ENCODE measurements at regions not wholly inside any gene's neighbourhood (a gene's known extent, or its start where the extent isn't known, plus 50 kb on each side); places are given as distances from the start of the nearest gene placed in this dataset.

GRCh38 chr5:107213025-107213424 is 457.7 kb downstream of the EFNA5 start:
- TF ChIP-seq, protein P1, sequence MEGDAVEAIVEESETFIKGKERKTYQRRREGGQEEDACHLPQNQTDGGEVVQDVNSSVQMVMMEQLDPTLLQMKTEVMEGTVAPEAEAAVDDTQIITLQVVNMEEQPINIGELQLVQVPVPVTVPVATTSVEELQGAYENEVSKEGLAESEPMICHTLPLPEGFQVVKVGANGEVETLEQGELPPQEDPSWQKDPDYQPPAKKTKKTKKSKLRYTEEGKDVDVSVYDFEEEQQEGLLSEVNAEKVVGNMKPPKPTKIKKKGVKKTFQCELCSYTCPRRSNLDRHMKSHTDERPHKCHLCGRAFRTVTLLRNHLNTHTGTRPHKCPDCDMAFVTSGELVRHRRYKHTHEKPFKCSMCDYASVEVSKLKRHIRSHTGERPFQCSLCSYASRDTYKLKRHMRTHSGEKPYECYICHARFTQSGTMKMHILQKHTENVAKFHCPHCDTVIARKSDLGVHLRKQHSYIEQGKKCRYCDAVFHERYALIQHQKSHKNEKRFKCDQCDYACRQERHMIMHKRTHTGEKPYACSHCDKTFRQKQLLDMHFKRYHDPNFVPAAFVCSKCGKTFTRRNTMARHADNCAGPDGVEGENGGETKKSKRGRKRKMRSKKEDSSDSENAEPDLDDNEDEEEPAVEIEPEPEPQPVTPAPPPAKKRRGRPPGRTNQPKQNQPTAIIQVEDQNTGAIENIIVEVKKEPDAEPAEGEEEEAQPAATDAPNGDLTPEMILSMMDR (IDR thresholded peaks at IDR 0.05): no peak
- DNase-seq: no peak
- no peaks in the 10 kb centered on the region for H3K27me3 Mint-ChIP-seq (ENCODE audit: low read depth, poor library complexity)
- H3K36me3 Mint-ChIP-seq (ENCODE audit: low read depth): no peaks in the 10 kb centered on the region
- no peaks in the 10 kb centered on the region for H3K4me1 Mint-ChIP-seq
- H3K4me3 Mint-ChIP-seq: no peak overlapping the region
- no peak overlapping the region for H3K27ac Mint-ChIP-seq
- H3K9me3 Mint-ChIP-seq: no peaks in the 10 kb centered on the region

DNA sequence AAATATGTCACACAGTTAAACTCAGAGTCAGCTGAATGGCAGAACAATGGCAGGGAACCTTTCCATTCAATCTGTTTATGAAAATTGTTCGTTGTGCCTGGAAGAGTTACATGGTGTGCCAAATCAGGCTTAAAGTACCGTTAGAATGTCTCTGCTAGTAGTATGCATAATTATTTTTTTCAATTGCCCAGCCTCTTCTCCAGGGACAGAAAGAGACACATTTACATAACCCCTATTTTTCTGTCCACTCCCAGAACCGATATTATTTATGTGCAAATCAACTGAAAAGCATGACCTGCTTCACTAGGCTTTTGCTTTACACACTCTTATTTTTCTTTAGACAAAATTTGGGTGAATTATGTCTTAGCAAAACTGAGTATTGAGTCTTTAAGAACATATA is 459.1 kb downstream of the EFNA5 start:
- Mint-ChIP-seq H3K4me3 (no peak overlapping the region), H3K9me3 (no peaks in the 10 kb centered on the region), H3K36me3 (ENCODE audit: low read depth) (no peaks in the 10 kb centered on the region), H3K4me1 (no peaks in the 10 kb centered on the region), H3K27me3 (ENCODE audit: low read depth, poor library complexity) (no peaks in the 10 kb centered on the region), H3K27ac (no peak overlapping the region)
- TF ChIP-seq, protein P1 (IDR thresholded peaks at IDR 0.05): no peak
- no peak for DNase-seq

DNA sequence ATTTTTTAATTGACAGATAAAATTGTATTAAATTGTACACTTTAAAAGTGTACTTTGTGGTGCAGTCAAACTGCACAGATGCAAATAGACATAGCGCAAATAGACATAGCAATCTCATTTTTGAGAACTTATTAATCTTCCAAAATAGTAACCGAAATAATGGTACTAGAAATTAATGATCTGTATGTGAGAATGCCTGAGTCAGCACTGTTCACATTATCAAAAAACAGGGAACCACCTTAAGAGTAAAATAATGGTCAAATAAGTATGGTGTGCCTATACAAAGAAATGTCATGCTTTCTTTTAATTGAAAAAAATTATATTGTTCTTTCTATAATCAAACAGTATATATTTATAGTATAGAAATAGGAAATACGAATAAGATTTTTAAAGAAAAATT is 461.9 kb downstream of the EFNA5 start:
- Mint-ChIP-seq H3K4me1 (peaks cover 8% of the 10 kb centered on the region), H3K27me3 (ENCODE audit: low read depth, poor library complexity) (no peaks in the 10 kb centered on the region), H3K36me3 (ENCODE audit: low read depth) (no peaks in the 10 kb centered on the region), H3K9me3 (no peaks in the 10 kb centered on the region), H3K27ac (no peak overlapping the region), H3K4me3 (no peak overlapping the region)
- DNase-seq: no peak
- TF ChIP-seq, protein P1 (IDR thresholded peaks at IDR 0.05): no peak

- TF ChIP-seq, protein P1 (IDR thresholded peaks at IDR 0.05): no peak
- H3K27me3 Mint-ChIP-seq (ENCODE audit: low read depth, poor library complexity): no peaks in the 10 kb centered on the region
- no peaks in the 10 kb centered on the region for H3K36me3 Mint-ChIP-seq (ENCODE audit: low read depth)
- no peak for DNase-seq
- no peak overlapping the region for H3K4me3 Mint-ChIP-seq
- H3K9me3 Mint-ChIP-seq: no peaks in the 10 kb centered on the region
- no peak overlapping the region for H3K27ac Mint-ChIP-seq
- peaks cover 8% of the 10 kb centered on the region for H3K4me1 Mint-ChIP-seq
These were observed 466.3 kb downstream of the EFNA5 start for GRCh38 chr5:107204413-107204812.

GRCh38 chr5:107203243-107203642 is 467.5 kb downstream of the EFNA5 start:
- no peaks in the 10 kb centered on the region for H3K27me3 Mint-ChIP-seq (ENCODE audit: low read depth, poor library complexity)
- H3K4me3 Mint-ChIP-seq: no peak overlapping the region
- no peaks in the 10 kb centered on the region for H3K36me3 Mint-ChIP-seq (ENCODE audit: low read depth)
- H3K27ac Mint-ChIP-seq: no peak overlapping the region
- peaks cover 8% of the 10 kb centered on the region for H3K4me1 Mint-ChIP-seq
- no peaks in the 10 kb centered on the region for H3K9me3 Mint-ChIP-seq
- TF ChIP-seq, protein P1 (IDR thresholded peaks at IDR 0.05): no peak
- no peak for DNase-seq

- Mint-ChIP-seq H3K27me3 (ENCODE audit: low read depth, poor library complexity) (no peaks in the 10 kb centered on the region), H3K9me3 (no peaks in the 10 kb centered on the region), H3K27ac (no peak overlapping the region), H3K36me3 (ENCODE audit: low read depth) (no peaks in the 10 kb centered on the region), H3K4me3 (no peak overlapping the region), H3K4me1 (peaks cover 20% of the 10 kb centered on the region)
- TF ChIP-seq, protein P1 (IDR thresholded peaks at IDR 0.05): no peak
- no peak for DNase-seq
These were observed 471.0 kb downstream of the EFNA5 start for GRCh38 chr5:107199756-107200155.

All from nephron progenitor cell (in vitro differentiated cells).